OCI-LY7 (cell line): ENCODE measurements at regions not wholly inside any gene's neighbourhood (a gene's known extent, or its start where the extent isn't known, plus 50 kb on each side); places are given as distances from the start of the nearest gene placed in this dataset.

Experiments used
- CTCF ChIP-seq: fragments of 200-600 bp; sonication (generic); conservative IDR thresholded peaks from 2 replicates; pipeline ENCODE4 v1.5.1; 2014; ENCODE audit warnings: mild to moderate bottlenecking, antibody characterized with exemption, low read length, moderate library complexity, mixed read lengths
- EZH2phosphoT487 ChIP-seq: fragments of 200-600 bp; sonication (generic); IDR thresholded peaks from 2 replicates; pipeline ENCODE4 v1.6.1; 2018; ENCODE audit warnings: low read depth, borderline replicate concordance, mild to moderate bottlenecking, mixed run types, antibody characterized with exemption, low read length, moderate library complexity, mixed read lengths

GRCh38 chr11:44493930-44494329, 71.5 kb upstream of the CD82 start:
- TF ChIP-seq CTCF: no peak
- TF ChIP-seq EZH2phosphoT487: no peak
